A673 (cell line): ENCODE measurements at regions not wholly inside any gene's neighbourhood (a gene's known extent, or its start where the extent isn't known, plus 50 kb on each side); places are given as distances from the start of the nearest gene placed in this dataset.

Experiments used
- BruUV-seq: library from RNA; stranded (reverse); fragments of 400-500 nt; replicated peaks from 2 replicates; lab custom pipeline; 2021; lab: Mats Ljungman, UMichigan
- CTCF ChIA-PET: fragments of 300-600 bp; sonication (Branson Sonifier 250); formaldehyde crosslinking; loops from one replicate; lab custom pipeline; 2022; ENCODE audit warnings: antibody characterized with exemption; lab: Charles Lee
- POLR2A ChIA-PET: fragments of 300-600 bp; sonication (Branson Sonifier 250); formaldehyde crosslinking; loops from one replicate; lab custom pipeline; 2022; ENCODE audit warnings: antibody characterized with exemption; ENCODE audit not compliant: low non-redundant PET; lab: Charles Lee
- DNase-seq: peaks from one replicate; pipeline ENCODE4 v3.0.0-alpha.2; 2015; ENCODE audit warnings: low spot score
- H3K27ac ChIP-seq: fragments of 200-600 bp; sonication (generic); 2 replicates; pipeline ENCODE4 v1.5.1; 2016; ENCODE audit warnings: mixed run types, low read depth, mild to moderate bottlenecking, mixed read lengths, antibody characterized with exemption, low read length; ENCODE audit not compliant: poor library complexity, severe bottlenecking
- H3K27me3 ChIP-seq: fragments of 200-600 bp; sonication (generic); replicated peaks from 2 replicates; pipeline ENCODE4 v1.6.1; 2017; ENCODE audit warnings: mixed run types, low read depth, mild to moderate bottlenecking, mixed read lengths, antibody characterized with exemption, low read length; ENCODE audit not compliant: insufficient read depth, poor library complexity
- H3K36me3 ChIP-seq: fragments of 200-600 bp; sonication (generic); 2 replicates; pipeline ENCODE4 v1.6.1; 2016; ENCODE audit warnings: mixed run types, mild to moderate bottlenecking, mixed read lengths, antibody characterized with exemption, low read length; ENCODE audit not compliant: insufficient read depth, poor library complexity, severe bottlenecking
- H3K4me1 ChIP-seq: fragments of 200-600 bp; sonication (generic); 2 replicates; pipeline ENCODE4 v1.6.1; 2017; ENCODE audit warnings: mixed run types, mild to moderate bottlenecking, mixed read lengths, antibody characterized with exemption, low read length; ENCODE audit not compliant: insufficient read depth, poor library complexity, severe bottlenecking
- H3K4me3 ChIP-seq: fragments of 200-600 bp; sonication (generic); 2 replicates; pipeline ENCODE4 v1.5.1; 2016; ENCODE audit warnings: low read depth, mixed run types, mild to moderate bottlenecking, mixed read lengths, low read length; ENCODE audit not compliant: poor library complexity, severe bottlenecking
- H3K9me3 ChIP-seq: fragments of 200-600 bp; sonication (generic); 2 replicates; pipeline ENCODE4 v1.6.1; 2016; ENCODE audit warnings: mixed run types, low read depth, mild to moderate bottlenecking, mixed read lengths, antibody characterized with exemption, low read length; ENCODE audit not compliant: poor library complexity, severe bottlenecking
- CTCF ChIP-seq: fragments of 300-800, 200-600 bp; sonication (generic); conservative IDR thresholded peaks from 2 replicates; pipeline ENCODE4 v1.5.1; 2017; ENCODE audit warnings: low read depth, mild to moderate bottlenecking, antibody characterized with exemption, low read length, moderate library complexity, mixed read lengths
- EZH2 ChIP-seq: fragments of 200-600 bp; sonication (generic); IDR thresholded peaks from 2 replicates; pipeline ENCODE4 v1.6.1; 2017; ENCODE audit warnings: borderline replicate concordance, low read depth, mild to moderate bottlenecking, mixed read lengths, antibody characterized with exemption, low read length; ENCODE audit not compliant: poor library complexity, severe bottlenecking
- intact Hi-C: fragments of 100-400 bp; cut with micrococcal nuclease; formaldehyde crosslinking; loops from one replicate; pipeline ENCODE4 v1.10.0; 2022; ENCODE audit not compliant: unreplicated experiment

GRCh38 chr16:73890186-73891128 lies 406.2 kb upstream of the PSMD7 start:
- ChIA-PET POLR2A (no interaction called here), CTCF (no interaction called here)
- Histone ChIP-seq H3K4me3 (no peak overlapping the region), H3K27me3 (peaks cover 80% of the 10 kb centered on the region), H3K27ac (no peak overlapping the region), H3K4me1 (no peaks in the 10 kb centered on the region), H3K9me3 (no peaks in the 10 kb centered on the region), H3K36me3 (no peaks in the 10 kb centered on the region)
- no peak for DNase-seq
- TF ChIP-seq EZH2 = no peak
- no peak for TF ChIP-seq CTCF
- no TSS peak for BruUV-seq
- intact Hi-C loops = no loop called here

GRCh38 chr16:73888840-73889490 lies 407.6 kb upstream of the PSMD7 start:
- no peak overlapping the region for H3K27ac ChIP-seq
- H3K27me3 ChIP-seq = peaks cover 94% of the 10 kb centered on the region
- intact Hi-C loops = loop anchor here (5.0 kb wide), 1 partner anchor 388 kb away; no protein-coding TSS in a partner anchor
- BruUV-seq = no TSS peak
- no peak for TF ChIP-seq CTCF
- DNase-seq = no peak
- CTCF ChIA-PET = no interaction called here
- no peaks in the 10 kb centered on the region for H3K36me3 ChIP-seq
- no peaks in the 10 kb centered on the region for H3K9me3 ChIP-seq
- POLR2A ChIA-PET = no interaction called here
- H3K4me1 ChIP-seq = no peaks in the 10 kb centered on the region
- H3K4me3 ChIP-seq = no peak overlapping the region

GRCh38 chr16:73887911-73888310 lies 408.7 kb upstream of the PSMD7 start:
- no peaks in the 10 kb centered on the region for H3K9me3 ChIP-seq
- TF ChIP-seq CTCF (no peak), EZH2 (no peak)
- H3K36me3 ChIP-seq = no peaks in the 10 kb centered on the region
- intact Hi-C loops = loop anchor here (5.0 kb wide), 1 partner anchor 389 kb away; no protein-coding TSS in a partner anchor
- POLR2A ChIA-PET = no interaction called here
- no TSS peak for BruUV-seq
- no peak for DNase-seq
- peaks cover 98% of the 10 kb centered on the region for H3K27me3 ChIP-seq
- H3K4me3 ChIP-seq = no peak overlapping the region
- no peak overlapping the region for H3K27ac ChIP-seq
- CTCF ChIA-PET = no interaction called here
- no peaks in the 10 kb centered on the region for H3K4me1 ChIP-seq
